ENCODE measurements at regions not wholly inside any gene's neighbourhood (a gene's known extent, or its start where the extent isn't known, plus 50 kb on each side); places are given as distances from the start of the nearest gene placed in this dataset.

DNA sequence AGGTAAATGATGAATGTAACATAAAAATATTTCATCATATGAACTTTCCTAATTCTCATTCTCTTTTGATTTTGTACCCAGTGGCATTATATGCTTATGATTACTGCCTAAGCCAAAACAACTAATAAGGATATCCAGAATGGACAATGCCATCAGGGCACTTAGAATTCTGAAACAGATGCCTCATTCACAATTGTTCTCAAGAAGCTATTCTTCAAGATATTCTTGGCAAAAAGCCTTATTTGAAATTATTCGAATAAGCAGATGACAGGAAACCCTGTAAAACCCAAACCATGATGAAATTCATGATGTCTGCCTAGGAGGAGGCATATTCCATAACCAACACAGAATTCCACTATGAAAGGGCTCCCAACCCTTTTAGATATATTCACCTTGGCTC, 353.2 kb upstream of the TRIB2 start:
- Histone ChIP-seq H3K79me2 (ENCODE audit: insufficient read depth, low read depth, low read length) (no peaks in the 10 kb centered on the region), H2AFZ (ENCODE audit: low read length) (no peak overlapping the region), H3K4me3 (ENCODE audit: low read depth, low read length, poor library complexity, severe bottlenecking) (no peak overlapping the region), H3K4me1 (ENCODE audit: insufficient read depth, low read length, poor library complexity, severe bottlenecking) (no peaks in the 10 kb centered on the region), H3K4me2 (ENCODE audit: low read length) (no peak overlapping the region), H3K9me3 (ENCODE audit: low read length) (no peaks in the 10 kb centered on the region), H4K20me1 (ENCODE audit: insufficient read depth, low read length) (no peaks in the 10 kb centered on the region), H3K27ac (ENCODE audit: low read depth, low read length, poor library complexity, severe bottlenecking) (no peak overlapping the region), H3K9me2 (ENCODE audit: insufficient read depth, low read length) (no peaks in the 10 kb centered on the region), H3K36me3 (ENCODE audit: insufficient read depth, low read length) (no peaks in the 10 kb centered on the region)
- intact Hi-C loops (cut with micrococcal nuclease; ENCODE audit: unreplicated experiment): no loop called here
- no peak for DNase-seq (ENCODE audit: low spot score)
- CTCF ChIA-PET (ENCODE audit: unreplicated experiment): no interaction called here
- TF ChIP-seq, protein P1, sequence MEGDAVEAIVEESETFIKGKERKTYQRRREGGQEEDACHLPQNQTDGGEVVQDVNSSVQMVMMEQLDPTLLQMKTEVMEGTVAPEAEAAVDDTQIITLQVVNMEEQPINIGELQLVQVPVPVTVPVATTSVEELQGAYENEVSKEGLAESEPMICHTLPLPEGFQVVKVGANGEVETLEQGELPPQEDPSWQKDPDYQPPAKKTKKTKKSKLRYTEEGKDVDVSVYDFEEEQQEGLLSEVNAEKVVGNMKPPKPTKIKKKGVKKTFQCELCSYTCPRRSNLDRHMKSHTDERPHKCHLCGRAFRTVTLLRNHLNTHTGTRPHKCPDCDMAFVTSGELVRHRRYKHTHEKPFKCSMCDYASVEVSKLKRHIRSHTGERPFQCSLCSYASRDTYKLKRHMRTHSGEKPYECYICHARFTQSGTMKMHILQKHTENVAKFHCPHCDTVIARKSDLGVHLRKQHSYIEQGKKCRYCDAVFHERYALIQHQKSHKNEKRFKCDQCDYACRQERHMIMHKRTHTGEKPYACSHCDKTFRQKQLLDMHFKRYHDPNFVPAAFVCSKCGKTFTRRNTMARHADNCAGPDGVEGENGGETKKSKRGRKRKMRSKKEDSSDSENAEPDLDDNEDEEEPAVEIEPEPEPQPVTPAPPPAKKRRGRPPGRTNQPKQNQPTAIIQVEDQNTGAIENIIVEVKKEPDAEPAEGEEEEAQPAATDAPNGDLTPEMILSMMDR (conservative IDR thresholded peaks at IDR 0.05; ENCODE audit: low read length): no peak
- TF ChIP-seq EZH2phosphoT487 (IDR thresholded peaks at IDR 0.05; ENCODE audit: borderline replicate concordance, low read depth, low read length): no peak
- BruUV-seq (replicated peaks): no TSS peak
- POLR2A ChIA-PET: interaction anchor here (0.6 to 1.0 kb wide), 2 partner anchors 34 to 862 kb away, joined by 3 read pairs; no protein-coding TSS in a partner anchor

GRCh38 chr2:12369566-12369965, 347.2 kb upstream of the TRIB2 start:
- no peaks in the 10 kb centered on the region for H3K79me2 ChIP-seq (ENCODE audit: insufficient read depth, low read depth, low read length)
- no TSS peak for BruUV-seq (replicated peaks)
- no peak overlapping the region for H2AFZ ChIP-seq (ENCODE audit: low read length)
- no peaks in the 10 kb centered on the region for H3K4me1 ChIP-seq (ENCODE audit: insufficient read depth, low read length, poor library complexity, severe bottlenecking)
- DNase-seq (ENCODE audit: low spot score): no peak
- no peak overlapping the region for H3K27ac ChIP-seq (ENCODE audit: low read depth, low read length, poor library complexity, severe bottlenecking)
- H3K4me3 ChIP-seq (ENCODE audit: low read depth, low read length, poor library complexity, severe bottlenecking): no peak overlapping the region
- H3K9me3 ChIP-seq (ENCODE audit: low read length): no peaks in the 10 kb centered on the region
- intact Hi-C loops (cut with micrococcal nuclease; ENCODE audit: unreplicated experiment): no loop called here
- H3K36me3 ChIP-seq (ENCODE audit: insufficient read depth, low read length): no peaks in the 10 kb centered on the region
- ChIA-PET POLR2A (interaction anchor here (0.6 to 0.8 kb wide), 2 partner anchors 22 to 45 kb away, joined by 3 read pairs; no protein-coding TSS in a partner anchor), CTCF (ENCODE audit: unreplicated experiment) (no interaction called here)
- no peaks in the 10 kb centered on the region for H3K9me2 ChIP-seq (ENCODE audit: insufficient read depth, low read length)
- no peak for TF ChIP-seq EZH2phosphoT487 (IDR thresholded peaks at IDR 0.05; ENCODE audit: borderline replicate concordance, low read depth, low read length)
- TF ChIP-seq, protein P1 (conservative IDR thresholded peaks at IDR 0.05; ENCODE audit: low read length): no peak
- H4K20me1 ChIP-seq (ENCODE audit: insufficient read depth, low read length): no peaks in the 10 kb centered on the region
- H3K4me2 ChIP-seq (ENCODE audit: low read length): no peak overlapping the region

DNA sequence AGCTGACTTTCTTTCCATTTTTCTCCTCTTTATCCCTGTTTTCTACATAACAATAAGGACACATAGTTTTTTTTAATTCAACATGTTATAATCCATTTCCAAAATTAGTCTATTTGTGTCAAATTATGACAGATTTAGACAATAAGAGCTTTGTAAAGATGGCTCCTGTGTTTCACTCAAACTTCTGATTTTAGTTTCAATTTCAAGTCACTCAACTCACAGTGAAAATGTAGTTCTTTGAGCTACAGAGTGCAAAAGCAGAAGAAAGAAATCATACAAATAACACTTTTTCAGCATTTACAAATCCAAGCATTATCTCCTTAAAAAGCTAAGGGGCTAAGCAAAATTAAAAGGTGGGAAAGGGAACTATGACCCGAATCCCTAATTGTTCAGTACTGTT, 340.7 kb upstream of the TRIB2 start:
- intact Hi-C loops (cut with micrococcal nuclease; ENCODE audit: unreplicated experiment): no loop called here
- Histone ChIP-seq H3K9me2 (ENCODE audit: insufficient read depth, low read length) (no peaks in the 10 kb centered on the region), H3K4me2 (ENCODE audit: low read length) (no peak overlapping the region), H3K4me1 (ENCODE audit: insufficient read depth, low read length, poor library complexity, severe bottlenecking) (no peaks in the 10 kb centered on the region), H2AFZ (ENCODE audit: low read length) (no peak overlapping the region), H3K79me2 (ENCODE audit: insufficient read depth, low read depth, low read length) (no peaks in the 10 kb centered on the region), H3K9me3 (ENCODE audit: low read length) (no peaks in the 10 kb centered on the region), H3K4me3 (ENCODE audit: low read depth, low read length, poor library complexity, severe bottlenecking) (no peak overlapping the region), H3K27ac (ENCODE audit: low read depth, low read length, poor library complexity, severe bottlenecking) (no peak overlapping the region), H3K36me3 (ENCODE audit: insufficient read depth, low read length) (no peaks in the 10 kb centered on the region), H4K20me1 (ENCODE audit: insufficient read depth, low read length) (no peaks in the 10 kb centered on the region)
- ChIA-PET CTCF (ENCODE audit: unreplicated experiment) (no interaction called here), POLR2A (no interaction called here)
- no peak for TF ChIP-seq EZH2phosphoT487 (IDR thresholded peaks at IDR 0.05; ENCODE audit: borderline replicate concordance, low read depth, low read length)
- TF ChIP-seq, protein P1 (conservative IDR thresholded peaks at IDR 0.05; ENCODE audit: low read length): no peak
- DNase-seq (ENCODE audit: low spot score): no peak
- no TSS peak for BruUV-seq (replicated peaks)
